HUES48 (cell line): ENCODE measurements at regions not wholly inside any gene's neighbourhood (a gene's known extent, or its start where the extent isn't known, plus 50 kb on each side); places are given as distances from the start of the nearest gene placed in this dataset.

Experiments
- H3K27ac ChIP-seq: one replicate; pipeline ENCODE4 v1.7.0; 2013; ENCODE audit warnings: low read depth, low read length, inconsistent platforms
- H3K27me3 ChIP-seq: 2 replicates; pipeline ENCODE4 v1.6.1; 2013; ENCODE audit warnings: mild to moderate bottlenecking, low read length; ENCODE audit not compliant: control insufficient read depth, insufficient read depth
- H3K36me3 ChIP-seq: 2 replicates; pipeline ENCODE4 v1.6.1; 2013; ENCODE audit warnings: low read length; ENCODE audit not compliant: control insufficient read depth, insufficient read depth
- H3K4me1 ChIP-seq: 2 replicates; pipeline ENCODE4 v1.6.1; 2013; ENCODE audit warnings: mild to moderate bottlenecking, low read length; ENCODE audit not compliant: control insufficient read depth, insufficient read depth
- H3K4me3 ChIP-seq: 2 replicates; pipeline ENCODE4 v1.5.1; 2013; ENCODE audit warnings: mild to moderate bottlenecking, low read depth, low read length
- H3K9ac ChIP-seq: 2 replicates; pipeline ENCODE4 v1.6.1; 2013; ENCODE audit warnings: mild to moderate bottlenecking, low read depth, low read length, moderate library complexity
- H3K9me3 ChIP-seq: 2 replicates; pipeline ENCODE4 v1.6.1; 2013; ENCODE audit warnings: low read length; ENCODE audit not compliant: control insufficient read depth, insufficient read depth

GRCh38 chr2:228245601-228246000 lies 64.1 kb upstream of the SPHKAP start:
- Histone ChIP-seq H3K9me3 (no peaks in the 10 kb centered on the region), H3K36me3 (no peaks in the 10 kb centered on the region), H3K27ac (no peak overlapping the region), H3K4me3 (no peak overlapping the region), H3K9ac (no peak overlapping the region), H3K4me1 (no peaks in the 10 kb centered on the region), H3K27me3 (no peaks in the 10 kb centered on the region)

DNA sequence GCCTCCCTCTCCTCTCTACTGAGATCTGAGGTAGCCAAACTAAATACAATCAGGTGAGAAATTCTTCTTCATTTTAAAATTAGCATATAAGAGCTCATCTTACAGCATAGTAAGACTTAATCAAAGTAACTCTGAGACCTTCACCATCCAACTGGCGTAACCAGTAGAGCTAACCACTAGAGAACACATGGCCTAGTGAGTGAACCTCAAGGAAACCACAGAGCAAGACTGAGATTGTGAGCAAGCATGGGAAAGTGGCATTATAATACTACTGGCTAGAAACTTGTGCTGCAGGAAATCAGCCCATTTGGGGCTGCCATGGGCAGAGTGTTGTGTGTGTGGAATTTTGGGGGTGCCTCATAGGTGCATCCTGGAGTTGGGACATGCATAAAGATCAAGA lies 61.1 kb upstream of the SPHKAP start:
- Histone ChIP-seq H3K27ac (no peak overlapping the region), H3K27me3 (no peaks in the 10 kb centered on the region), H3K9ac (no peak overlapping the region), H3K4me3 (no peak overlapping the region), H3K9me3 (no peaks in the 10 kb centered on the region), H3K4me1 (no peaks in the 10 kb centered on the region), H3K36me3 (no peaks in the 10 kb centered on the region)

DNA sequence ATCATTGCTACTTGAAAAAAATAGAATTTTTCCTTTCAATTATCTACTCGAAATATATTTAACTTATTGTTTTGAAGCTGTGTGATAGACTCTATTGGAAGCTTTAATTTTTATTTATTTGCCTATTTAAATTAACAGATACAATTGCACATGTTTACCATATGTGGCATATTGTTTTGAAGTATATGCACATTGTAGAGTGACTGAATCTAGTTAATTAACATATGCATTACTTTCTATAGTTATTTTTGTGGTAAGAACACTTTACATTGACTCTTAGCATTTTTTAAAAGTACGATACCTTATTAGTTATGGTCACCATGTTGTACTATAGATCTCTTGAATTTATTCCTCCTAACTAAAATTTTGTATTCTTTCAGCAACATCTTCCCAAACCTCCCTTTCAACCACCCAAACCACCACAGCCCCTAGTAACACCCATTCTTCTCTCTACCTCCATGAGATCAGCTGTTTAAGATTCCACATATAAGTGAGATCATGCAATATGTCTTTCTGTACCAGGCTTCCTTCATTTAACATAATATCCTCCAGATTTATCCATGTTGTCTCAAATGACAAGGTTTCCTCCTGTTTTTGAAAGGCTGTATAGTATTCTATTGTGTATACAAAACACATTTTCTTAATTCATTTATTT lies 58.5 kb upstream of the SPHKAP start:
- no peaks in the 10 kb centered on the region for H3K4me1 ChIP-seq

GRCh38 chr2:228239207-228239906 lies 57.9 kb upstream of the SPHKAP start:
- Histone ChIP-seq H3K9ac (no peak overlapping the region), H3K27ac (no peak overlapping the region), H3K4me1 (no peaks in the 10 kb centered on the region), H3K36me3 (no peaks in the 10 kb centered on the region), H3K4me3 (no peak overlapping the region), H3K9me3 (no peaks in the 10 kb centered on the region), H3K27me3 (no peaks in the 10 kb centered on the region)

More for the DNA sequence above, 58.5 kb upstream of the SPHKAP start:
- Histone ChIP-seq H3K9ac (no peak overlapping the region), H3K9me3 (no peaks in the 10 kb centered on the region), H3K27ac (no peak overlapping the region), H3K36me3 (no peaks in the 10 kb centered on the region), H3K4me3 (no peak overlapping the region), H3K27me3 (no peaks in the 10 kb centered on the region)
